ENCODE measurements at regions not wholly inside any gene's neighbourhood (a gene's known extent, or its start where the extent isn't known, plus 50 kb on each side); places are given as distances from the start of the nearest gene placed in this dataset.

DNA sequence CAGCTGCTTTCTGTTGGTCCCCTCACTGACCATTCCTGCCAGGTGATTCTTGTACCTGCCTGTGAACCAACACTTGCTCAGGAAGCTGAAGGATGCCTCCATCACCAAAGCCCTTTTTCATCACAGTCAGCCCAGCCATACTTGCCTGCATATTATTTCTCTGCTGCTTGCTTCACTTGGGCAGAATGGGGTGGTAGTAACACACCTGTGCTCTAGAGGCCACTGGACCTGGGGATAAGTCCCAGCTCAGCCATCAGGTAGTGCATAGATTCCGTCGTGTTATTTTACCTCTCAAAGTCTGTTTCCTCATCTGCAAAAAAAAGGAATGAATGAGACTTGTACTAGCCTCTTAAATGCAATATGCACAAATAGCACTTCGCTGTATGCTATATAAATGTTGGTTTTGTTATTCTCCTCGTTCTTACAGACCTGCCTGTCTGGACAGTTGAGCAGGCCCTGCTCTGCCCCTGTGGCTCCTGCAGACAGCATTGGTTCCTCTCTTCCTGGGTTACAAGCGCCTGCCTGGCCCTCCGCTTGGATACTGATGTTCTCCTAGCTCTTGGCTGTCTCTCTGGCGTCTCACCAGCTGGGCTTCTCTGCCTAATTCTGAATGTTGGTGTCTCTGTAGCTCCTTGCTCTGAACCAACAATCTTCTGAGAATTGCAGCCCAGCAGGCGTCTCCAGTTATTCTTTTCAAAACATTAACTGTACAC, 151.8 kb downstream of the UNC5CL start:
- in situ Hi-C loops (cut with MboI; ENCODE audit: low pct_unique_long_range_greater_than_20kb, low sequenced_read_pairs, unreplicated experiment): no loop called here
- no peak for DNase-seq (ENCODE audit: low spot score)
- TF ChIP-seq, protein P1, sequence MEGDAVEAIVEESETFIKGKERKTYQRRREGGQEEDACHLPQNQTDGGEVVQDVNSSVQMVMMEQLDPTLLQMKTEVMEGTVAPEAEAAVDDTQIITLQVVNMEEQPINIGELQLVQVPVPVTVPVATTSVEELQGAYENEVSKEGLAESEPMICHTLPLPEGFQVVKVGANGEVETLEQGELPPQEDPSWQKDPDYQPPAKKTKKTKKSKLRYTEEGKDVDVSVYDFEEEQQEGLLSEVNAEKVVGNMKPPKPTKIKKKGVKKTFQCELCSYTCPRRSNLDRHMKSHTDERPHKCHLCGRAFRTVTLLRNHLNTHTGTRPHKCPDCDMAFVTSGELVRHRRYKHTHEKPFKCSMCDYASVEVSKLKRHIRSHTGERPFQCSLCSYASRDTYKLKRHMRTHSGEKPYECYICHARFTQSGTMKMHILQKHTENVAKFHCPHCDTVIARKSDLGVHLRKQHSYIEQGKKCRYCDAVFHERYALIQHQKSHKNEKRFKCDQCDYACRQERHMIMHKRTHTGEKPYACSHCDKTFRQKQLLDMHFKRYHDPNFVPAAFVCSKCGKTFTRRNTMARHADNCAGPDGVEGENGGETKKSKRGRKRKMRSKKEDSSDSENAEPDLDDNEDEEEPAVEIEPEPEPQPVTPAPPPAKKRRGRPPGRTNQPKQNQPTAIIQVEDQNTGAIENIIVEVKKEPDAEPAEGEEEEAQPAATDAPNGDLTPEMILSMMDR (IDR thresholded peaks at IDR 0.05; ENCODE audit: extremely low read depth, insufficient read depth, missing control alignments): no peak

DNA sequence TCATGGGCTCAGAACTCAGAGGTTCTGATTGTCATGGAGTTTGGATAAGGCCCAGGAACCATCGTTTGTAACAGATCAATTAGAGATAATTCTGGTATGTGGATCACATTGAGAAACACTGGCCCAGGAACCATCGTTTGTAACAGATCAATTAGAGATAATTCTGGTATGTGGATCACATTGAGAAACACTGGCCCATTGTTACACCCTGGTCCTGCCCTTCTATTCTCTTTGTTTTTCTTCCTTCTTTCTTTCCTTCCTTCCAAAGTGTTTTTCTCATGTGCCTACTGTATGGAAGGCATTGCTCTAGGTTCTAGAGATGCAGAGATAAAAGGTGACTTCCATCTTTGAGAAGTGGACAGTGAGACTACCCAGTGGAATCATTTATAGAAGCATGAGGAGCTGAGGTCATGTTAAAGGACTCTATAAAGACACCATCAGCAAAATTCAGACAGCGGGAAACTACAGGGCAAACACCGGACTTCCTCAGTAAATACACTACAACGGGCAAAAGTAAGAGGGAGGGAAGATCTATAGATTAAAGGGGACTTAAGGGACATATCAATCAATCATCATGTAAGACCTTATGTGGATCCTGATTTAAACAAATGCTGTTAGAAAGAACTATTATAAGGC, 153.8 kb downstream of the UNC5CL start:
- in situ Hi-C loops (cut with MboI; ENCODE audit: low pct_unique_long_range_greater_than_20kb, low sequenced_read_pairs, unreplicated experiment): no loop called here
- DNase-seq (ENCODE audit: low spot score): no peak
- TF ChIP-seq, protein P1 (IDR thresholded peaks at IDR 0.05; ENCODE audit: extremely low read depth, insufficient read depth, missing control alignments): no peak

DNA sequence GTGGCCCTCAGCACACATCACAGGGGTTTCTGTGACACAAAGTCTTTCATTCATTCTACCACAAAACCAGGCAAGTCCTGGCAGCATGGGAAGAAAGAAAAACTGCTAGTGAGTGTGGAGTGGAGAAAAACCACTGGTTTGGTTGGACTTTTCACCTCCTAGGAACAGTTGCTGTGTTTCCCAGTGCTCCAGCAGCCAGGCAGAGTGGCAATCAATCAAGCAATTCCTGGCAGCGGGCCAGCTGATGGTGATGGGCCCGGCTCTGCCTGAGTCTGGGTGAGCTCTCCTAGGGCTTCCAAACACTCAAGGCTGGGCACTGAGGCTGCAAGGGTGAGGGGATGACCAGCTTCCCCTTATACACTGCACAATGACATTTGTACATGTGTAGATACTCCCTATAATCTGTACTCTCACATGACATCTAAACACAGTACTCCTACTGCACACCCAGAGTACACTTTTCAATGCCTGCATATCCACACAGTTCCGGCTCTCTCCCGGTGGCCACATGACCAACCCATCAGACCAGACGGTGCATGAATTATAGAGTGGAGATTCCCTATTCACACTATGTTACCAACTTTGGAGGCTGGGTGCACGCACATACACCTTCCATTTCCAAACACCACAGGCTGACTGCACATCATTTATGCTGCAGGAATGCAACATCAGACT, 156.6 kb downstream of the UNC5CL start:
- DNase-seq (ENCODE audit: low spot score): no peak
- TF ChIP-seq, protein P1 (IDR thresholded peaks at IDR 0.05; ENCODE audit: extremely low read depth, insufficient read depth, missing control alignments): no peak
- in situ Hi-C loops (cut with MboI; ENCODE audit: low pct_unique_long_range_greater_than_20kb, low sequenced_read_pairs, unreplicated experiment): no loop called here

DNA sequence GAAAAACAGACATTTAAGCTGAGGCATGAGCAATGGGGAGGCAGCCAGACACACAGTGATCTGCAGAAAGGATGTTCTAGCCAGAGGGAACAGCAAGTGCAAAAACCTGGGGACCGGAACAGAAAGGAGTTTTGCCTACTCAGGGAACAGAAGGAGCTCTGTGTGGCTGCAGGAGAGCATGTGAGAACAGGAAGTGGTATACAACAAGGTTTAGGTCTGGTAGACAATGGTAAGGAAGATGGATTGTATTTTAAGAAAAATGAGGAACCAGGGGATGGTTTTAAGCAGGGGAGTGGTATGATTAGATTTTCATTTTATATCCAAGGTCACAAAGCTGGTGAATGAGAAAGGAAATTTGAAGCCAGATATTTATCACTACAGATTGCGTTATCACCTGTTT, 157.5 kb downstream of the UNC5CL start:
- DNase-seq (ENCODE audit: low spot score): no peak
- in situ Hi-C loops (cut with MboI; ENCODE audit: low pct_unique_long_range_greater_than_20kb, low sequenced_read_pairs, unreplicated experiment): no loop called here
- TF ChIP-seq, protein P1 (IDR thresholded peaks at IDR 0.05; ENCODE audit: extremely low read depth, insufficient read depth, missing control alignments): no peak

DNA sequence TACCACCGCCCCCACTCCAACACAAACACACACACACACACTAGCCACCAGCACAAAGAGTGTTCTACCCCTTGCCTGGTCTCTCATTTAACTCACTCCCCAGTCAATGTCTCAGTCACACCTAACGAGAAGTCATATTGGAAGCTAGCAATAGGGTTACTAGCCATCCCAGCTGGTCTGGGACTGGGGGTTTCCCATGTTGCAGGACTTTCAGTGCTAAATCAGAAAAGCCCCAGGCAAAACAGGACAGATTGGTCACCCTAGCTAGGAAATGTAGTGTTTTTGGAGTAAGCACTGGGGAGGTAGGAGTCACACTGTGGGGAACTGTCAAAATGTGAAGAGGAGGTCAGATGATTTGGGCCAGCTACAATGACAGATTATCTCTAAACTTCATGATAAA, 158.1 kb downstream of the UNC5CL start:
- DNase-seq (ENCODE audit: low spot score): no peak
- TF ChIP-seq, protein P1 (IDR thresholded peaks at IDR 0.05; ENCODE audit: extremely low read depth, insufficient read depth, missing control alignments): no peak
- in situ Hi-C loops (cut with MboI; ENCODE audit: low pct_unique_long_range_greater_than_20kb, low sequenced_read_pairs, unreplicated experiment): no loop called here

DNA sequence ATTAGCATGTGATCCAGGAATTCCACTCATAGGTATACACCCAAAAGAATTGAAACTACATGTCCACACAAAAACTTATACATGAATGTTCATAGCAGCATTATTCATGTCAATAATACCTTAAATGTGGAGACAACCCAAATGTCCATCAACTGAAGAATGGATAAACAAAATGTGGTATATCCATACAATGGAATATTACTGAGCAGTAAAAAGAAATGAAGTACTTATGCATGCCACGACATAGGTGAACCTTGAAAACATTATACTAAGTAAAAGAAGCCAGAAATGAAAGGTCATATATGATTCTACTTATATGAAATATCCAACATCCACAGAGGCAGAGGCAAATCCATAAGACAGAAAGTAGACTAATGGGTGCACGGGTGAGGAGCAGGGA, 159.9 kb downstream of the UNC5CL start:
- DNase-seq (ENCODE audit: low spot score): no peak
- in situ Hi-C loops (cut with MboI; ENCODE audit: low pct_unique_long_range_greater_than_20kb, low sequenced_read_pairs, unreplicated experiment): no loop called here

More for the DNA sequence above, 159.9 kb downstream of the UNC5CL start:
- TF ChIP-seq, protein P1 (IDR thresholded peaks at IDR 0.05; ENCODE audit: extremely low read depth, insufficient read depth, missing control alignments): no peak
